ENCODE measurements at regions not wholly inside any gene's neighbourhood (a gene's known extent, or its start where the extent isn't known, plus 50 kb on each side); places are given as distances from the start of the nearest gene placed in this dataset.

- TF ChIP-seq POLR2A (IDR thresholded peaks at IDR 0.05; ENCODE audit: extremely low read depth, insufficient read length), result no peak
- no peak for TF ChIP-seq CTCF (IDR thresholded peaks at IDR 0.05; ENCODE audit: low read depth, low read length)
- no peak for TF ChIP-seq MAX (IDR thresholded peaks at IDR 0.05; ENCODE audit: low read depth, low read length)
Observed at GRCh38 chr13:99855526-99856420, 115.8 kb downstream of the ZIC5 start.
